GM12878 (cell line): ENCODE measurements at regions not wholly inside any gene's neighbourhood (a gene's known extent, or its start where the extent isn't known, plus 50 kb on each side); places are given as distances from the start of the nearest gene placed in this dataset.

ENCODE experiments used
- ATAC-seq: fragments of 200-7000 bp; cut with Tn5 transposase; 3 replicates; pipeline ENCODE4 v1.9.1; 2020; ENCODE audit warnings: mild to moderate bottlenecking, moderate library complexity
- BruUV-seq: library from RNA; stranded (reverse); fragments of 400-500 nt; replicated peaks from 2 replicates; lab custom pipeline; 2021; lab: Mats Ljungman, UMichigan
- CTCF ChIA-PET: fragments of 300-600 bp; sonication (Branson Sonifier 250); formaldehyde crosslinking; extraction: SDS; loops from one replicate; lab custom pipeline; 2021; ENCODE audit warnings: inconsistent platforms; lab: Yijun Ruan, JAX
- POLR2A ChIA-PET: fragments of 350-600 bp; formaldehyde crosslinking; extraction: SDS; loops from one replicate; lab custom pipeline; 2021; ENCODE audit warnings: inconsistent platforms; lab: Charles Lee
- RAD21 ChIA-PET: fragments of 300-600 bp; sonication (Branson Sonifier 250); formaldehyde crosslinking; loops from one replicate; lab custom pipeline; 2023; ENCODE audit warnings: antibody characterized with exemption; ENCODE audit not compliant: unreplicated experiment; lab: Charles Lee
- SMC1A ChIA-PET: fragments of 300-600 bp; sonication (Branson Sonifier 250); formaldehyde crosslinking; loops from one replicate; lab custom pipeline; 2023; ENCODE audit not compliant: unreplicated experiment, uncharacterized antibody; lab: Charles Lee
- DNase-seq: peaks from one replicate; pipeline ENCODE4 v3.0.0-alpha.2; 2011; ENCODE audit warnings: low read depth, low spot score
- FAIRE-seq: peaks from 3 replicates; lab custom pipeline; 2011; peaks lifted over from hg19 to GRCh38; lab: Jason Lieb, UNC
- H2AFZ ChIP-seq: 2 replicates; pipeline ENCODE4 v1.6.0; 2011; ENCODE audit warnings: low read depth, low read length, control low read depth; ENCODE audit not compliant: control insufficient read depth
- H3K27ac ChIP-seq: 2 replicates; pipeline ENCODE4 v1.5.1; 2011; ENCODE audit warnings: control low read depth; ENCODE audit not compliant: control insufficient read depth, insufficient read depth
- H3K27me3 ChIP-seq, 2 experiments: replicated peaks in 1 of 2; 2 replicates each; pipeline versions ENCODE4 v1.6.0 to v1.6.1; 2011; ENCODE audit warnings: low read length in 1 of 2; ENCODE audit not compliant: control insufficient read depth in 2 of 2, insufficient read depth in 2 of 2
- H3K36me3 ChIP-seq, 2 experiments: 2 replicates each; pipeline ENCODE4 v1.5.1; 2011; ENCODE audit warnings: low read length in 1 of 2; ENCODE audit not compliant: control insufficient read depth in 2 of 2, insufficient read depth in 2 of 2
- H3K4me1 ChIP-seq: 2 replicates; pipeline ENCODE4 v1.6.1; 2011; ENCODE audit warnings: mild to moderate bottlenecking, low read length, moderate library complexity, mixed read lengths; ENCODE audit not compliant: control insufficient read depth, insufficient read depth
- H3K4me2 ChIP-seq: 2 replicates; pipeline ENCODE4 v1.6.0; 2011; ENCODE audit warnings: control low read depth; ENCODE audit not compliant: control insufficient read depth, insufficient read depth
- H3K4me3 ChIP-seq: fragments of 200-600 bp; sonication (generic); 2 replicates; pipeline ENCODE4 v1.5.1; 2016
- H3K79me2 ChIP-seq: 2 replicates; pipeline ENCODE4 v1.6.0; 2011; ENCODE audit warnings: low read length; ENCODE audit not compliant: control insufficient read depth, insufficient read depth
- H3K9ac ChIP-seq: 2 replicates; pipeline ENCODE4 v1.8.0; 2011; ENCODE audit warnings: low read length, control low read depth, mixed read lengths; ENCODE audit not compliant: control insufficient read depth, insufficient read depth
- H3K9me3 ChIP-seq: replicated peaks from 3 replicates; pipeline ENCODE4 v1.5.1; 2011; ENCODE audit warnings: mild to moderate bottlenecking, low read length; ENCODE audit not compliant: control insufficient read depth, insufficient read depth
- H4K20me1 ChIP-seq: 2 replicates; pipeline ENCODE4 v1.6.0; 2011; ENCODE audit not compliant: control insufficient read depth, insufficient read depth
- CEBPB ChIP-seq, 2 experiments: fragments of 150-350 bp in 1 of 2; IDR thresholded peaks; 2 replicates each; pipeline ENCODE4 v1.6.1; 2012 to 2014; ENCODE audit warnings: low read depth in 2 of 2, low read length in 2 of 2, borderline replicate concordance in 1 of 2, inconsistent platforms in 1 of 2
- CUX1 ChIP-seq: IDR thresholded peaks from 2 replicates; pipeline ENCODE4 v1.6.1; 2012; ENCODE audit warnings: improper control_type of control experiment, low read depth, low read length; ENCODE audit not compliant: insufficient replicate concordance
- EZH2 ChIP-seq: IDR thresholded peaks from 2 replicates; pipeline ENCODE4 v1.6.1; 2012; ENCODE audit warnings: low read depth, mild to moderate bottlenecking, control low read depth, inconsistent platforms, low read length, borderline replicate concordance; ENCODE audit not compliant: control insufficient read depth
- FOS ChIP-seq: IDR thresholded peaks from 3 replicates; pipeline ENCODE4 v1.6.1; 2011; ENCODE audit warnings: borderline replicate concordance; ENCODE audit not compliant: insufficient read length; ENCODE audit errors: extremely low read depth
- HDAC2 ChIP-seq: fragments of 200-600 bp; sonication (generic); IDR thresholded peaks from 2 replicates; pipeline ENCODE4 v1.6.1; 2017
- HSF1 ChIP-seq: fragments of 150-350 bp; IDR thresholded peaks from 2 replicates; pipeline ENCODE4 v1.6.1; 2014; ENCODE audit warnings: mild to moderate bottlenecking, low read depth, low read length
- MTA3 ChIP-seq: IDR thresholded peaks from 2 replicates; pipeline ENCODE4 v1.6.1; 2012; ENCODE audit warnings: low read length, inconsistent platforms, borderline replicate concordance
- SIX5 ChIP-seq: IDR thresholded peaks from 2 replicates; pipeline ENCODE4 v1.6.1; 2011; ENCODE audit warnings: mild to moderate bottlenecking, low read depth, low read length, moderate library complexity; ENCODE audit not compliant: severe bottlenecking
- TCF7 ChIP-seq: IDR thresholded peaks from 2 replicates; pipeline ENCODE4 v1.6.1; 2014; ENCODE audit warnings: antibody characterized with exemption, borderline replicate concordance
- YBX1 ChIP-seq: fragments of 450-650 bp; IDR thresholded peaks from 2 replicates; pipeline ENCODE4 v1.6.1; 2016; ENCODE audit warnings: antibody characterized with exemption
- WGBS: methylation state at CpG from one replicate; pipeline ENCODE4 v1.1.6; 2016; ENCODE audit warnings: low lambda C conversion rate; ENCODE audit not compliant: insufficient replicate concordance, insufficient coverage; ENCODE audit errors: missing lambda C conversion rate; 5-methylcytosine and 5-hydroxymethylcytosine counted together
- in situ Hi-C: fragments of 300-500 bp; cut with MboI; formaldehyde crosslinking; loops from 9 replicates; pipeline ENCODE4 v1.14.3; 2018; ENCODE audit warnings: mixed read lengths
- intact Hi-C: fragments of 100-400 bp; cut with micrococcal nuclease; formaldehyde crosslinking; loops from one replicate; pipeline ENCODE4 v1.14.2; 2022; ENCODE audit not compliant: unreplicated experiment

- no peaks in the 10 kb centered on the region for H3K79me2 ChIP-seq
- no peak overlapping the region for H3K4me3 ChIP-seq
- in situ Hi-C loops: no loop called here
- no peak overlapping the region for H3K27ac ChIP-seq
- no peak overlapping the region for H2AFZ ChIP-seq
- H4K20me1 ChIP-seq: no peaks in the 10 kb centered on the region
- ChIA-PET SMC1A (no interaction called here), POLR2A (no interaction called here), CTCF (no interaction called here), RAD21 (no interaction called here)
- DNase-seq: no peak
- H3K27me3 ChIP-seq: no peaks in the 10 kb centered on the region
- intact Hi-C loops: no loop called here
- no peaks in the 10 kb centered on the region for H3K36me3 ChIP-seq
- H3K9ac ChIP-seq: no peak overlapping the region
- BruUV-seq: no TSS peak
- no peaks in the 10 kb centered on the region for H3K9me3 ChIP-seq
- H3K4me2 ChIP-seq: no peak overlapping the region
- H3K4me1 ChIP-seq: no peaks in the 10 kb centered on the region
- 41% methylated on average over 2 of the region's 2 CpGs for WGBS
- no peak for FAIRE-seq
- no peak for ATAC-seq
- TF ChIP-seq SIX5: no peak
- TF ChIP-seq FOS: no peak
- no peak for TF ChIP-seq EZH2
- TF ChIP-seq MTA3: no peak
- no peak for TF ChIP-seq TCF7
- TF ChIP-seq HDAC2: no peak
Observed at GRCh38 chrX:65883556-65883955, 156.3 kb downstream of the VSIG4 start.

GRCh38 chrX:65879977-65880799 lies 159.7 kb downstream of the VSIG4 start:
- no peaks in the 10 kb centered on the region for H3K36me3 ChIP-seq
- no peak for DNase-seq
- H3K9me3 ChIP-seq: no peaks in the 10 kb centered on the region; the same call in 2 of the 3 replicates
- no peak for FAIRE-seq
- in situ Hi-C loops (no loop called here), intact Hi-C loops (no loop called here)
- H3K79me2 ChIP-seq: no peaks in the 10 kb centered on the region
- SMC1A ChIA-PET: interaction anchor here (0.7 kb wide), 1 partner anchor 11 kb away, joined by 3 read pairs; no protein-coding TSS in a partner anchor
- RAD21 ChIA-PET: no interaction called here
- 44% methylated on average over 1 of the region's 1 CpG for WGBS
- POLR2A ChIA-PET: interaction anchor here (0.5 kb wide), 1 partner anchor 70 kb away, joined by 3 read pairs; no protein-coding TSS in a partner anchor
- H3K4me2 ChIP-seq: no peak overlapping the region
- H3K4me1 ChIP-seq: no peaks in the 10 kb centered on the region
- H3K27ac ChIP-seq: no peak overlapping the region
- BruUV-seq: no TSS peak
- CTCF ChIA-PET: no interaction called here
- no peak overlapping the region for H3K4me3 ChIP-seq
- no peak overlapping the region for H3K9ac ChIP-seq
- ATAC-seq: no peak
- H3K27me3 ChIP-seq: no peaks in the 10 kb centered on the region
- H4K20me1 ChIP-seq: no peaks in the 10 kb centered on the region
- H2AFZ ChIP-seq: no peak overlapping the region
- TF ChIP-seq HSF1 (no peak), YBX1 (no peak), CEBPB (IDR thresholded peaks at IDR 0.05; ENCODE audit: borderline replicate concordance in 1 of 2, low read depth in 2 of 2, low read length in 2 of 2) (no peak), CUX1 (no peak)
